ENCODE measurements at regions not wholly inside any gene's neighbourhood (a gene's known extent, or its start where the extent isn't known, plus 50 kb on each side); places are given as distances from the start of the nearest gene placed in this dataset.
A peak's percentile ranks its signal among the peaks of the same experiment; 100 is the strongest.
"Not testable (repeated sequence)": the region's sequence is repeated elsewhere in the genome, so short reads cannot be mapped to it uniquely, and the experiment has no call there.

DNA sequence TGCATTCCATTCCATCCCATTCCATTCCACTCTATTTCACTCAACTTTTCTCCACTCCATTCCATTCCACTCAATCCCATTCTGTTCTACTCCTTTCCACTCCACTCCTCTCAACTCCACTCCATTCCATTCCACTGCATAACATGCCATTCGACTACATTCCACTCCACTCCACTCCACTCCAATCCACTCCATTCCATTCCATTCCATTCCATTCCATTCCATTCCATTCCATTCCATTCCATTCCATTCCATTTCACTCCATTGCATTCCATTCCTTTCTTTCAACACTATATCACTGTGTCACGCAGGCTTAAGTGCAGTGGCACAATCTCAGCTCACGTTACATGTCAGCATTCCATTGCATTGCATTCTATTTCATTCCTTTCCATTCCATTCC is 1430.4 kb downstream of the TSPY10 start:
- H3K36me3 ChIP-seq; DNase-seq; H3K27me3 ChIP-seq; H3K4me1 ChIP-seq; H3K9me3 ChIP-seq; intact Hi-C loops (cut with DNase I); H3K27ac ChIP-seq; H3K9ac ChIP-seq (ENCODE audit: low read depth in 2 of 2, low read length in 2 of 2); H3K4me3 ChIP-seq: not testable (repeated sequence)

DNA sequence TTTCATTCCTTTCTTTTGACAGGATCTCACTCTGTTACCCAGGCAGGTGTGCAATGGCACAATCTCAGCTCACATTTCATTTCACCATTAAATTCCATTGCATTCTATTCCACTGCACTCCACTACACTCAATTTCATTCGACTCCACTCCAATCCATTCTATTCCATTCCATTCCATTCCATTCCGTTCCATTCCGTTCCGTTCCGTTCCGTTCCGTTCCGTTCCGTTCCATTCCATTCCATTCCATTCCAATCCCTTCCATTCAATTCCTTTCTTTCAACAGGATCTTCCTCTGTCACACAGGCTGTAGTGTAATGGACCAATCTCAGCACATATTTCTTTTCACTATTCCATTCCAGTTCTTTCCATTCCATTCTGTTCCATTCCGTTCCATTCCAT is 1445.7 kb downstream of the TSPY10 start:
- H3K27me3 ChIP-seq = no peaks in the 10 kb centered on the region
- no peak overlapping the region for H3K27ac ChIP-seq
- no peaks in the 10 kb centered on the region for H3K9me3 ChIP-seq
- intact Hi-C loops (cut with DNase I) = no loop called here
- TF ChIP-seq, protein P1, sequence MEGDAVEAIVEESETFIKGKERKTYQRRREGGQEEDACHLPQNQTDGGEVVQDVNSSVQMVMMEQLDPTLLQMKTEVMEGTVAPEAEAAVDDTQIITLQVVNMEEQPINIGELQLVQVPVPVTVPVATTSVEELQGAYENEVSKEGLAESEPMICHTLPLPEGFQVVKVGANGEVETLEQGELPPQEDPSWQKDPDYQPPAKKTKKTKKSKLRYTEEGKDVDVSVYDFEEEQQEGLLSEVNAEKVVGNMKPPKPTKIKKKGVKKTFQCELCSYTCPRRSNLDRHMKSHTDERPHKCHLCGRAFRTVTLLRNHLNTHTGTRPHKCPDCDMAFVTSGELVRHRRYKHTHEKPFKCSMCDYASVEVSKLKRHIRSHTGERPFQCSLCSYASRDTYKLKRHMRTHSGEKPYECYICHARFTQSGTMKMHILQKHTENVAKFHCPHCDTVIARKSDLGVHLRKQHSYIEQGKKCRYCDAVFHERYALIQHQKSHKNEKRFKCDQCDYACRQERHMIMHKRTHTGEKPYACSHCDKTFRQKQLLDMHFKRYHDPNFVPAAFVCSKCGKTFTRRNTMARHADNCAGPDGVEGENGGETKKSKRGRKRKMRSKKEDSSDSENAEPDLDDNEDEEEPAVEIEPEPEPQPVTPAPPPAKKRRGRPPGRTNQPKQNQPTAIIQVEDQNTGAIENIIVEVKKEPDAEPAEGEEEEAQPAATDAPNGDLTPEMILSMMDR (IDR thresholded peaks at IDR 0.05) = no peak
- no peaks in the 10 kb centered on the region for H3K4me1 ChIP-seq
- H3K9ac ChIP-seq (ENCODE audit: low read depth in 2 of 2, low read length in 2 of 2) = no peak overlapping the region
- H3K36me3 ChIP-seq = no peaks in the 10 kb centered on the region
- DNase-seq = peak; percentile 14
- no peak overlapping the region for H3K4me3 ChIP-seq

DNA sequence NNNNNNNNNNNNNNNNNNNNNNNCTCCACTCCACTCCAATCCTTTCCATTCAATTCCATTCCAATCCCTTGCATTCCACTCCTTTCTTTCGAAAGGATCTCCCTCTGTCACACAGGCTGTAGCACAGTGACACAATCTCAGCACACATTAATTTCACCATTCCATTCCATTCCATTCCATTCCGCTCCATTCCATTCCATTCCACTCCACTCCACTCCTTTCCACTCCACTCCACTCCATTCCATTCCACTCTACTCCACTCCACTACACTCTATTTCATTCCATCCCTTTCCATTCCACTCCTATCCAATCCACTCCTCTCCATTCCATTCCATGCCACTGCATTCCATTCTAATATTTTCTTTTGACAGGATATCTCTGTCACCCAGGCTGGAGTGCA is 1459.0 kb downstream of the TSPY10 start:
- Histone ChIP-seq H3K9me3 (no peaks in the 10 kb centered on the region), H3K36me3 (no peaks in the 10 kb centered on the region), H3K27ac (no peak overlapping the region), H3K4me3 (no peak overlapping the region), H3K27me3 (no peaks in the 10 kb centered on the region), H3K4me1 (no peaks in the 10 kb centered on the region), H3K9ac (ENCODE audit: low read depth in 2 of 2, low read length in 2 of 2) (no peak overlapping the region)
- intact Hi-C loops (cut with DNase I) = no loop called here
- TF ChIP-seq, protein P1 (IDR thresholded peaks at IDR 0.05) = no peak
- peak; percentile 6 for DNase-seq

DNA sequence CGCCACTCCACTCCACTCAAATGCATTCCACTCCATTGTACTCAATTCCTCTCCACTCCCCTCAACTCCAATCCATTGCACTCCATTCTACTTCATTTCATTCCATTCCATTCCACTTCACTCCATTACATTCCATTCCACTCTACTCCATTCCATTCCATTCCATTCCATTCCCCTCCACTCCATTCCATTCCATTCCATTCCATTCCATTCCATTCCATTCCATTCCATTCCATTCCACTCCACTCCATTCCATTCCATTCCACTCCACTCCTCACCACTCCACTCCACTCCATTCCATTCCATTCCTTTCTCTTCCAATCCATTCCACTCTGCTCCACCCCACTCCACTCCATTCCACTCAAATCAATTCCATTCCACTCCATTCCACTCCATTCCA is 1459.9 kb downstream of the TSPY10 start:
- Histone ChIP-seq H3K4me3 (no peak overlapping the region), H3K9ac (ENCODE audit: low read depth in 2 of 2, low read length in 2 of 2) (no peak overlapping the region), H3K27ac (no peak overlapping the region), H3K4me1 (no peaks in the 10 kb centered on the region), H3K27me3 (no peaks in the 10 kb centered on the region), H3K9me3 (no peaks in the 10 kb centered on the region), H3K36me3 (no peaks in the 10 kb centered on the region)
- no peak for DNase-seq
- intact Hi-C loops (cut with DNase I) = no loop called here
- TF ChIP-seq, protein P1 (IDR thresholded peaks at IDR 0.05) = no peak

DNA sequence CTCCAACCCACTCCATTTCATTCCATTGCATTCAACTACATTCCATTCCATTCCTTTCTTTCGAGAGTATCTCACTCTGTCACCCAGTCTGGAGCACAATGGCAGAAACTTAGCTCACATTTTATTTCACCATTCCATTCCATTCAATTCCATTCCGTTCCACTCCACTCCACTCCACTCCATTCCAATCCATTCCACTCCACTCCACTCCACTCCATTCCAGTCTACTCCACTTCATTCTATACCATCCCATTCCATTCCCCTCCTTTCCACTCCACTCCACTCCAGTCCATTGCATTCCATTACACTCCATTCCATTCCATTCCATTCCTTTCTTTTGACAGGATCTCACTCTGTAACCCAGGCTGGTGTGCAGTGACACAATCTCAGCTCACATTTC is 1466.3 kb downstream of the TSPY10 start:
- no peak for DNase-seq
- no peaks in the 10 kb centered on the region for H3K9me3 ChIP-seq
- no peak overlapping the region for H3K9ac ChIP-seq (ENCODE audit: low read depth in 2 of 2, low read length in 2 of 2)
- intact Hi-C loops (cut with DNase I) = no loop called here
- TF ChIP-seq, protein P1 (IDR thresholded peaks at IDR 0.05) = no peak
- no peaks in the 10 kb centered on the region for H3K4me1 ChIP-seq
- H3K4me3 ChIP-seq = no peak overlapping the region
- no peaks in the 10 kb centered on the region for H3K36me3 ChIP-seq
- H3K27ac ChIP-seq = no peak overlapping the region
- no peaks in the 10 kb centered on the region for H3K27me3 ChIP-seq

DNA sequence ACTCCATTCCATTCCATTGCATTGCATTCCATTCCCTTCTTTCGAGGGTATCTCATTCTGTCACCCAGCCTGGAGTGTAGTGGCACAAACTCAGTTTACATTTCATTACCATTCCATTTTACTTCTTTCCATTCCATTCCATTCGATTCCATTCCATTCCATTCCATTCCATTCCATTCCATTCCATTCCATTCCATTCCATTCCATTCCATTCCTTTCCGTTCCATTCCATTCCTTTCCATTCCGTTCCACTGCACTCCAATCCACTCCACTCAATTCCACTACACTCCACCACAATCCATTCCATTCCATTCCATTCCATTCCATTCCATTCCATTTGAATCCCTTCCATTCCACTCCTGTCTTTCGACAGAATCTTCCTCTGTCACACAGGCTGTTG is 1472.0 kb downstream of the TSPY10 start:
- H3K27ac ChIP-seq; H3K9ac ChIP-seq (ENCODE audit: low read depth in 2 of 2, low read length in 2 of 2); intact Hi-C loops (cut with DNase I); H3K36me3 ChIP-seq; H3K27me3 ChIP-seq; H3K4me3 ChIP-seq; H3K9me3 ChIP-seq; H3K4me1 ChIP-seq; DNase-seq: not testable (repeated sequence)

DNA sequence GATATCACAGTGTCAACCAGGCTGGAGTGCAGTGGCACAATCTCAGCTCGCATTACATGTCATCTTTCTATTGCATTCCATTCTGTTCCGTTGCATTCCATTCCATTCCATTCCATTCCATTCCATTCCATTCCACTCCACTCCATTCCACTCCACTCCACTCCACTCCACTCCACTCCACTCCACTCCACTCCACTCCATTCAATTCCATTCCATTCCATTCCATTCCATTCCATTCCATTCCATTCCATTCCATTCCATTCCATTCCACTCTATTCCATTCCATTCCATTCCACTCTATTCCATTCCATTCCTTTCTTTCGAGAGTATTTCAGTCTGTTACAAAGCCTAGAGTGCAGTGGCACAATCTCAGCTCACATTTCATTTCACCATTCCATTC is 1486.5 kb downstream of the TSPY10 start:
- H3K4me1 ChIP-seq; H3K27me3 ChIP-seq; intact Hi-C loops (cut with DNase I); H3K9me3 ChIP-seq; DNase-seq; H3K27ac ChIP-seq; H3K4me3 ChIP-seq; H3K36me3 ChIP-seq; H3K9ac ChIP-seq (ENCODE audit: low read depth in 2 of 2, low read length in 2 of 2): not testable (repeated sequence)
